ENCODE measurements at regions not wholly inside any gene's neighbourhood (a gene's known extent, or its start where the extent isn't known, plus 50 kb on each side); places are given as distances from the start of the nearest gene placed in this dataset.

- TF ChIP-seq POLR2A (IDR thresholded peaks at IDR 0.05; ENCODE audit: borderline replicate concordance, extremely low read depth, insufficient read depth, insufficient read length) (no peak), POLR2AphosphoS5 (IDR thresholded peaks at IDR 0.05; ENCODE audit: low read depth, low read length) (no peak)
Observed at GRCh38 chr15:70210076-70210475, 112.4 kb upstream of the TLE3 start.
